Erythroblast (primary cell): ENCODE measurements at regions not wholly inside any gene's neighbourhood (a gene's known extent, or its start where the extent isn't known, plus 50 kb on each side); places are given as distances from the start of the nearest gene placed in this dataset.

ENCODE experiments used
- GATA1 ChIP-seq: IDR thresholded peaks from 2 replicates; pipeline ENCODE4 v1.6.1; 2011; ENCODE audit warnings: low read depth, mild to moderate bottlenecking, control low read depth, low read length, moderate library complexity
- POLR2A ChIP-seq: IDR thresholded peaks from 2 replicates; pipeline ENCODE4 v1.6.1; 2011; ENCODE audit warnings: mild to moderate bottlenecking, low read length

DNA sequence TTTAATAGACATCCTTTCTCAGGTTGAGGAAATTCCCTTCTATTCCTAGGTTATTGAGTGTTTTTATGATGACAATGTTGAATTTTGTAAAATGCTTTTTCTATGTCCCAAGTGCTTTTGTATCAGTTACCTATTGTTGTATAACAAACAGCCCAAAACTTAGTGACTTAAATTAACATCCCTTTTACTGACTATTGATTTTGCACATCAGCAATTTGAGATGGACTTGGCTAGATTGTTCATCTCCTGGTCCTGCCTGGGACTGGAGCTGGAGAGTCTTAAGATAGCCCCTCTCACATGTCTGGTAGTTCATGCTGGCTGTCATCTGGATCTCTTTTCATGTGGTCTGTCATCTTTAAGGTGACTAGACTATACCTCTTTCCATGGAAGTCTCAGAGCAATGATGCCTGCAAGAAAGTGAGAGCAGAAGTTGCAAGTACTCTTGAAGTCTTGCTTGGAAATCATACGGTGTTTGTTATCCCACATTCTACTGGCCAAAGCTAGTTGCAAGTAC, 132.6 kb downstream of the RPAP3 start:
- TF ChIP-seq POLR2A (no peak), GATA1 (no peak)
